HG03060 (cell line): ENCODE measurements at regions not wholly inside any gene's neighbourhood (a gene's known extent, or its start where the extent isn't known, plus 50 kb on each side); places are given as distances from the start of the nearest gene placed in this dataset.
"Not testable (repeated sequence)": the region's sequence is repeated elsewhere in the genome, so short reads cannot be mapped to it uniquely, and the experiment has no call there.

ENCODE experiments used
- ATAC-seq: cut with Tn5 transposase; IDR thresholded peaks from one replicate; pipeline ENCODE4 v1.9.1; 2021; ENCODE audit warnings: low read depth, moderate number of reproducible peaks; ENCODE audit not compliant: unreplicated experiment

DNA sequence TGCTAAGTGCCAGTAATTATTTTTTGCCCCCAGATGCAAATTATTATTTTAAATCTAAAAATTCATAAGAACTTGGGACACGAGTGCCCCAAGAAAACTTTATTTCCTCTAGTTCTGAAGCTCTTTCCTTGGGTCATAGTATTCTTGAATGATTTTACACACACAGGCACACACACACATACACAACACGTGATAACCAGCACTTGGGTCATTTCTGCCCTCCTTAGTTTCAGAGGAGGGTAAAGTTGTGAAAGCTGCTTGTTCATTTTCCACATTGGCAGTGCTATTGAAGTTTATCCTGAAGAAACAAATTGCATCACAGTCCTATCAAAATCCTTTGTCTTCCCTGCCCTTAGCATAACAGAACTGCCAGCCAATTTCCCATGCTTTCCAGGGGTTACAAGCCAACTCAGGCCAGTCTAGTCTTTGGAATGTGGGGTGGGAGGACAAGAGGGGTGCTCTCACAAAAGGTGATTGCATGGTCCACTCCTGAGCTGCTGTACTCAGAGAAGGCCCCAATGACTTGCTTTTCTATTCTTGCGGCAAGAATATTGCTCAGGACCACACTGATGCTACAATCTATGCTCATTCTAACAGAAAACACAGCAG lies 98.5 kb upstream of the POGK start:
- no peak for ATAC-seq

DNA sequence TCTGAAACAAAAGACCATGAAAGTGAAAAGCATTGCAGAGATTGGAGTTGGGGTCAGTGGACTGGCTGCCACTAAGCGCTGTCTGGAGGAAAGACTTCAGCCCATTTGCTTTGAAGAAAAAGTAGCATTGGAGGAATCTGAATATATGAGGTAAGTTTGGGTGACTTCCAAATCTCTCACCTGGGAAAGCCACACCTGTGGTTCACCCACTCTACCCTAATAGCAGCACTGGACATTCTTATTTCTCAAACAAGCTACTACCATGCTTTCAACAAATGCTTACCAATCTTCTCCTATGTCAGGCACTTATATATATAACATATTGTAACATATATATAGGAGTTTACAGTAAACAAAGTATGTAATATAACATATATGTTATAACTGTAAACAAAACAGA lies 76.0 kb upstream of the POGK start:
- no peak for ATAC-seq

DNA sequence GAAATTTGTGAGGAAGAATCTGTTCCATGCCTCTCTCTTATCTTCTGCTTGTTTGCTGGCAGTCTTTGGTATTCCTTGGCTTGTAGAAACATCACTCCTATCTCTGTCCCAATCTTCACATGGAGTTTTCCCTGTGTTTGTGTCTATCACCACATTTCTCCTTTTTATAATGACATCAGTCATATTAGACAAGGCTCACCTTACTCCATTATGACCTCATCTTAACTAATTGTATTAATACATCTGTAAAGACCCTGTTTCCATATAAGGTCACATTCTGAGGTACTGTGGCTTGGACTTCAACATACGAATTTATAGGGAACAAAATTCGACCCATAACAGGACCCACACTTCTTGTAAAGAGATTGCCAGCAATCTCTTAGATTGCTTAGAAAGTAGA lies 72.3 kb upstream of the POGK start:
- ATAC-seq = no peak

DNA sequence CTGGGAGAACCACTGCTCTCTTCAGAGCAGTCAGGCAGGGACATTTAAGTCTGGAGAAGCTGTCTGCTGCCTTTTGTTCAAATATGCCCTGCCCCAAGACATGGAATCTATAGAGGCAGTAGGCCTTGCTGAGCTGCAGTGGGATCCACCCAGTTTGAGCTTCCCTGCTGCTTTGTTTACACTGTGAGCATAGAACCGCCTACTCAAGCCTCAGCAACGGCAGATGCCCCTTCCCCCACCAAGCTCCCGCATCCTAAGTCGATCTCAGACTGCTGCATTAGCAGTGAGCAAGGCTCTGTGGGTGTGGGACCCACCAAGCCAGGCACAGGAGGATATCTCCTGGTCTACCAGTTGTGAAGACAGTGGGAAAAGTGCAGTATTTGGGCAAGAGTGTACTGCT lies 54.6 kb upstream of the POGK start:
- ATAC-seq = not testable (repeated sequence)

DNA sequence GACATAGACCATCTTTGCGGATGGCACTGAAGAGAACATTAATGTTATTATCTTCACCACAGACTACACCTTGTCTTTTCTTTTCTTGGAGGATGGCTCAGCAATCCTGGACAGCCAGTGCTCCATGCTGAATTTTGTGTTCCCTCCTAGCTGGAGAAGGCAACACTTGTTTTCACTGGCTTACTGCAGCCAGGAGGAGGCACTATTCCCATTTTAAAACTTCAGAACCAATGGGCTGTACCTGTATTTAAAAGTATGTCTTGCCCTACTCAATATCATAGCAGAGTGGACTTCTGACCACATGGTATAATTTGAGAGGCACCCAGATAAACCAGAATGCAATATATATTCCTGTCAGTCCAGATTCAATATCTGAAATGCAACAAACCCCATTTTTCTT lies 53.3 kb upstream of the POGK start:
- ATAC-seq = no peak

DNA sequence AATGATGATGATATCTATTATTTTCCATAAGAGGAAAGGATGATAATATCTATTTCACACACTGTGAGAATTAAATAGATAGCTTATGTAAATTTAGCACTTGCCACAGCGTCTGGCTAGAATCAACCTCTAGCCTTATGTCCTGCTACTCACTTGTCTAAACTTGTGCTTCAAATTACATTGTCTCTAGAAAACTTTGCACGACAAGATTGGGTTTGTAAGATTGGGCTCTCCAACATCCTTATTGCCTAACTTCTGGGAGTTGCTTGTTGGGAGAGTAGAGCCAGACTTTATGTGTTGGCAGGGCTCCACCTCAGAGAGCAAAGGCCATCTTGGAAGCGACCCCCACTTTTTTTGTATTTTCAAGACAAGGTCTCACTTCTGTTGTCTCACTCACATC lies 50.0 kb upstream of the POGK start:
- no peak for ATAC-seq
